IMR-90 (cell line): ENCODE measurements at regions not wholly inside any gene's neighbourhood (a gene's known extent, or its start where the extent isn't known, plus 50 kb on each side); places are given as distances from the start of the nearest gene placed in this dataset.

ENCODE experiments used
- BHLHE40 ChIP-seq: fragments of 150-350 bp; IDR thresholded peaks from 2 replicates; pipeline ENCODE4 v1.6.1; 2016; ENCODE audit warnings: mild to moderate bottlenecking, low read depth, low read length
- CEBPB ChIP-seq: IDR thresholded peaks from 2 replicates; pipeline ENCODE4 v1.6.1; 2012; ENCODE audit warnings: low read depth, low read length, improper control_type of control experiment
- FOS ChIP-seq: fragments of 150-350 bp; IDR thresholded peaks from 2 replicates; pipeline ENCODE4 v1.6.1; 2016; ENCODE audit warnings: low read depth, low read length
- NFE2L2 ChIP-seq: fragments of 150-350 bp; IDR thresholded peaks from 2 replicates; pipeline ENCODE4 v1.6.1; 2016; ENCODE audit warnings: low read depth, mild to moderate bottlenecking, low read length
- POLR2A ChIP-seq: IDR thresholded peaks from 2 replicates; pipeline ENCODE4 v1.6.1; 2012; ENCODE audit warnings: mild to moderate bottlenecking, low read depth, low read length
- RAD21 ChIP-seq: IDR thresholded peaks from 2 replicates; pipeline ENCODE4 v1.6.1; 2012; ENCODE audit warnings: low read length, improper control_type of control experiment
- RCOR1 ChIP-seq: IDR thresholded peaks from 2 replicates; pipeline ENCODE4 v1.6.1; 2012; ENCODE audit warnings: mild to moderate bottlenecking, low read length, improper control_type of control experiment; ENCODE audit not compliant: insufficient replicate concordance
- RFX5 ChIP-seq: IDR thresholded peaks from 2 replicates; pipeline ENCODE4 v1.8.0; 2012; ENCODE audit warnings: low read depth, mild to moderate bottlenecking, low read length, moderate library complexity
- SMC3 ChIP-seq: fragments of 150-350 bp; IDR thresholded peaks from 2 replicates; pipeline ENCODE4 v1.6.1; 2016; ENCODE audit warnings: low read depth, mild to moderate bottlenecking, antibody characterized with exemption, low read length, moderate library complexity
- TF ChIP-seq, protein P1 (sequence below): conservative IDR thresholded peaks from 2 replicates; pipeline ENCODE4 v1.5.1; 2012; ENCODE audit warnings: mild to moderate bottlenecking, low read depth, low read length, improper control_type of control experiment
- TF ChIP-seq, protein P2 (sequence below): fragments of 150-350 bp; IDR thresholded peaks from 2 replicates; pipeline ENCODE4 v1.6.1; 2016; ENCODE audit warnings: low read depth, mild to moderate bottlenecking, low read length, moderate library complexity, borderline replicate concordance
- TF ChIP-seq, protein P3 (sequence below): fragments of 150-350 bp; IDR thresholded peaks from 2 replicates; pipeline ENCODE4 v1.6.1; 2017; ENCODE audit warnings: mild to moderate bottlenecking, antibody characterized with exemption, low read length, low read depth

DNA sequence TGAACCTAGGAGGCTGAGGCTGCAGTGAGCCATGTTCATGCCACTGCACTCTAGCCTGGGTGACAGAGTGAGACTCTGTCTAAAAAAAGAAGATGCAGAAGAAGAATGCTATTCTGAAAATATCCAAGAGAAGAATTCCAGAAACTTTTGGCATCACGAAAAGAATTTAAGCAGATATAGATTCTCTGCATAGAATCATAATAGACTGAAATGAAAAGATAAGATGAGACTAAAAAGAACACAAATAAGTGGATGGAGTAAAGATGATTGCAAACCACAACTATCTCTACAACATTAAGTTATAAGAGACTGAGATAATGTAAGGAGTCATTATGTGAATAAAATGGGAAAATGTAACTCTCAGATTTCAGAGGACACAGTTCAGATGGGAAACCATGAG is 140.7 kb upstream of the TMC3 start:
- TF ChIP-seq POLR2A (no peak), CEBPB (no peak), RAD21 (no peak), SMC3 (no peak), RCOR1 (no peak), RFX5 (no peak), NFE2L2 (no peak), FOS (no peak), BHLHE40 (no peak)
- TF ChIP-seq, protein P1, sequence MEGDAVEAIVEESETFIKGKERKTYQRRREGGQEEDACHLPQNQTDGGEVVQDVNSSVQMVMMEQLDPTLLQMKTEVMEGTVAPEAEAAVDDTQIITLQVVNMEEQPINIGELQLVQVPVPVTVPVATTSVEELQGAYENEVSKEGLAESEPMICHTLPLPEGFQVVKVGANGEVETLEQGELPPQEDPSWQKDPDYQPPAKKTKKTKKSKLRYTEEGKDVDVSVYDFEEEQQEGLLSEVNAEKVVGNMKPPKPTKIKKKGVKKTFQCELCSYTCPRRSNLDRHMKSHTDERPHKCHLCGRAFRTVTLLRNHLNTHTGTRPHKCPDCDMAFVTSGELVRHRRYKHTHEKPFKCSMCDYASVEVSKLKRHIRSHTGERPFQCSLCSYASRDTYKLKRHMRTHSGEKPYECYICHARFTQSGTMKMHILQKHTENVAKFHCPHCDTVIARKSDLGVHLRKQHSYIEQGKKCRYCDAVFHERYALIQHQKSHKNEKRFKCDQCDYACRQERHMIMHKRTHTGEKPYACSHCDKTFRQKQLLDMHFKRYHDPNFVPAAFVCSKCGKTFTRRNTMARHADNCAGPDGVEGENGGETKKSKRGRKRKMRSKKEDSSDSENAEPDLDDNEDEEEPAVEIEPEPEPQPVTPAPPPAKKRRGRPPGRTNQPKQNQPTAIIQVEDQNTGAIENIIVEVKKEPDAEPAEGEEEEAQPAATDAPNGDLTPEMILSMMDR, result no peak
- TF ChIP-seq, protein P2, sequence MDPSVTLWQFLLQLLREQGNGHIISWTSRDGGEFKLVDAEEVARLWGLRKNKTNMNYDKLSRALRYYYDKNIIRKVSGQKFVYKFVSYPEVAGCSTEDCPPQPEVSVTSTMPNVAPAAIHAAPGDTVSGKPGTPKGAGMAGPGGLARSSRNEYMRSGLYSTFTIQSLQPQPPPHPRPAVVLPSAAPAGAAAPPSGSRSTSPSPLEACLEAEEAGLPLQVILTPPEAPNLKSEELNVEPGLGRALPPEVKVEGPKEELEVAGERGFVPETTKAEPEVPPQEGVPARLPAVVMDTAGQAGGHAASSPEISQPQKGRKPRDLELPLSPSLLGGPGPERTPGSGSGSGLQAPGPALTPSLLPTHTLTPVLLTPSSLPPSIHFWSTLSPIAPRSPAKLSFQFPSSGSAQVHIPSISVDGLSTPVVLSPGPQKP, result no peak
- TF ChIP-seq, protein P3, sequence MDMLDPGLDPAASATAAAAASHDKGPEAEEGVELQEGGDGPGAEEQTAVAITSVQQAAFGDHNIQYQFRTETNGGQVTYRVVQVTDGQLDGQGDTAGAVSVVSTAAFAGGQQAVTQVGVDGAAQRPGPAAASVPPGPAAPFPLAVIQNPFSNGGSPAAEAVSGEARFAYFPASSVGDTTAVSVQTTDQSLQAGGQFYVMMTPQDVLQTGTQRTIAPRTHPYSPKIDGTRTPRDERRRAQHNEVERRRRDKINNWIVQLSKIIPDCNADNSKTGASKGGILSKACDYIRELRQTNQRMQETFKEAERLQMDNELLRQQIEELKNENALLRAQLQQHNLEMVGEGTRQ, result no peak
